ENCODE measurements at regions not wholly inside any gene's neighbourhood (a gene's known extent, or its start where the extent isn't known, plus 50 kb on each side); places are given as distances from the start of the nearest gene placed in this dataset.
"Not testable (repeated sequence)": the region's sequence is repeated elsewhere in the genome, so short reads cannot be mapped to it uniquely, and the experiment has no call there.

DNA sequence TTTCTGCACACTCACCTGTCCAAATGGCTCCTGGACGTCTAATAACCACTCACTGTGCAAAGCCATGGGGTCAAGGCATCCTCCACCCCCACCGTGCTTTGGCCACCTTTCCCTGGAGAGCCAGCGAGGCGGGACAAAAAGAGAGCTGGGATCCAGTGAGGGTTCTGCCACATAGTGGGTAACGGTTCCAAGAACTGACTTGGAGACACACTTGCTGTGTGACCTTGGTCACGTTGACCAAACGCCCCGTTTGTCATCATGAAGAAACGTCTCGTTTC lies 287.2 kb downstream of the TFAP2C start:
- TF ChIP-seq, protein P1, sequence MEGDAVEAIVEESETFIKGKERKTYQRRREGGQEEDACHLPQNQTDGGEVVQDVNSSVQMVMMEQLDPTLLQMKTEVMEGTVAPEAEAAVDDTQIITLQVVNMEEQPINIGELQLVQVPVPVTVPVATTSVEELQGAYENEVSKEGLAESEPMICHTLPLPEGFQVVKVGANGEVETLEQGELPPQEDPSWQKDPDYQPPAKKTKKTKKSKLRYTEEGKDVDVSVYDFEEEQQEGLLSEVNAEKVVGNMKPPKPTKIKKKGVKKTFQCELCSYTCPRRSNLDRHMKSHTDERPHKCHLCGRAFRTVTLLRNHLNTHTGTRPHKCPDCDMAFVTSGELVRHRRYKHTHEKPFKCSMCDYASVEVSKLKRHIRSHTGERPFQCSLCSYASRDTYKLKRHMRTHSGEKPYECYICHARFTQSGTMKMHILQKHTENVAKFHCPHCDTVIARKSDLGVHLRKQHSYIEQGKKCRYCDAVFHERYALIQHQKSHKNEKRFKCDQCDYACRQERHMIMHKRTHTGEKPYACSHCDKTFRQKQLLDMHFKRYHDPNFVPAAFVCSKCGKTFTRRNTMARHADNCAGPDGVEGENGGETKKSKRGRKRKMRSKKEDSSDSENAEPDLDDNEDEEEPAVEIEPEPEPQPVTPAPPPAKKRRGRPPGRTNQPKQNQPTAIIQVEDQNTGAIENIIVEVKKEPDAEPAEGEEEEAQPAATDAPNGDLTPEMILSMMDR (IDR thresholded peaks at IDR 0.05; ENCODE audit: borderline replicate concordance, insufficient read depth, low read depth, low read length): no peak
- H3K4me3 ChIP-seq (ENCODE audit: low read depth, low read length): no peak overlapping the region

DNA sequence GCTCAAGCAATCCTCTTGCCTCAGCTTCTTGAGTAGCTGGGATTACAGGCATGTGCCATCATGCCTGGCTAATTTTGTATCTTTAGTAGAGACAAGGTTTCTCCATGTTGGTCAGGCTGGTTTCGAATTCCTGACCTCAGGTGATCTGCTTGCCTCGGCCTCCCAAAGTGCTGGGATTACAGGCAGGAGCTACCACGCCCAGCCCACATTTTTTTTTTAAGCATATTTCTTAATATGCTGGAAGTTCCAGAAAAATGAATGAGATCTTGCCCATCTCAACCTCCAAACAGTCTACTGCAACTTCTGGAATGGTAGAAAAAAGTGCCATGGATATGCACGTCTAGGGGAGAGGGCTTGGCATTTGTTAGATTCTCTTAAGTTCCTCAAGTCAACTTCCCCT lies 290.9 kb downstream of the TFAP2C start:
- not testable (repeated sequence) for H3K4me3 ChIP-seq (ENCODE audit: low read depth, low read length)

DNA sequence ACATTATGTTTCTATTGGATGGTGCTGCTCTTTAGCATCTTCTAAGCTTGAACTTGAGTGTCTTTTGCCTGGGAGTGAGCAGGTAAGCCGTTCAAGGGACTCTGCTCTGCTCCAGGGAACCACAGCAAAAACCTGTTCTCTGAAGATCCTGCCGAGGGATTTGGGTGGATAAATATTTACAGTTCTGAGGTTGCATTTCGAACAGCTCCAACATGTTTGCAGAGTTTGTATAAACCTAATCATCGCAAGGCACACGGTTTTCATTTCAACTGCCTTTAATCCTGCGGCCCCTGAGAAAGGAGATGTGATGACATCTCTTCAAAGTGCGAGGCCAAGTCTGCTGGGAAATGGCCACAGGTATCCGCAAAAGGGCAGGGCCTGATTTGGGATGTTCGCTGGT lies 293.4 kb downstream of the TFAP2C start:
- TF ChIP-seq, protein P1 (IDR thresholded peaks at IDR 0.05; ENCODE audit: borderline replicate concordance, insufficient read depth, low read depth, low read length): no peak
- H3K4me3 ChIP-seq (ENCODE audit: low read depth, low read length): no peak overlapping the region

DNA sequence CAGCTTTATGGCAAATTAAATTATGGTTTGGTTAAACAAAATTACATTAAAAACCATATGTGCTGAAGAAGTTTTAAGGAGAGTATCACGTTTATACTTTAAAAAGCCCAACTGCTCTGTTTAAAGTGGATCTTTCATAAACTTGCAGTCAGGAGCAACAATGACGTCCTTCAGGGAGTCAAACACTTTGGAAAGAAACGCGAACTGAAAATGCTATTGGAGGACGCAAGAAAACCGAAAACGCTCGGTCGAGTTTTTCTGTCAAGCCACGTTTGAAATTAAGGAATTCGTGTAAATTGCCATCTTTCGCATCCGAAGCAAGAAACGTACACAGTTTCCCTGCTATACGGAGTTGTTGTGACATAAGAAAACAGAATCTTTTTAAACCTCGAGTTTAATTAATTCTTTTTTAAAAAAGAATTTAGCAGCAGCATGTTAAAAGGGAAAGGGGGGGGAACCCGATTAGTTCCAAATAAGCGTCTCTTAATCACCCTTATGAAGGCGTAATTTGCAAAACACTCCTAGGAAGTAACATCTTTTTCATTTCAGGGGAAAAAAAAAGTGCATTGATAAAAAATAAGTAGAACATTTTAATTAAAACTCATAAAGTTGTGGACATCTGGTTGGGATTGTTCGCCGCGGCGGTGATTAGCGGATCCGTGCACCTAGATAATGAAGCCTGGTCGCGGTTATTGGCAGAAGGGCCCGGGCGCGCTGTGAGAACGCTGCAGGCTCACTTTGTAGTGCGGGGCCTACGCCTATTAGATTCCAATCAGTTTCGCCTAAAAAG lies 295.4 kb downstream of the TFAP2C start:
- TF ChIP-seq, protein P1 (IDR thresholded peaks at IDR 0.05; ENCODE audit: borderline replicate concordance, insufficient read depth, low read depth, low read length): no peak
- H3K4me3 ChIP-seq (ENCODE audit: low read depth, low read length): no peak overlapping the region

DNA sequence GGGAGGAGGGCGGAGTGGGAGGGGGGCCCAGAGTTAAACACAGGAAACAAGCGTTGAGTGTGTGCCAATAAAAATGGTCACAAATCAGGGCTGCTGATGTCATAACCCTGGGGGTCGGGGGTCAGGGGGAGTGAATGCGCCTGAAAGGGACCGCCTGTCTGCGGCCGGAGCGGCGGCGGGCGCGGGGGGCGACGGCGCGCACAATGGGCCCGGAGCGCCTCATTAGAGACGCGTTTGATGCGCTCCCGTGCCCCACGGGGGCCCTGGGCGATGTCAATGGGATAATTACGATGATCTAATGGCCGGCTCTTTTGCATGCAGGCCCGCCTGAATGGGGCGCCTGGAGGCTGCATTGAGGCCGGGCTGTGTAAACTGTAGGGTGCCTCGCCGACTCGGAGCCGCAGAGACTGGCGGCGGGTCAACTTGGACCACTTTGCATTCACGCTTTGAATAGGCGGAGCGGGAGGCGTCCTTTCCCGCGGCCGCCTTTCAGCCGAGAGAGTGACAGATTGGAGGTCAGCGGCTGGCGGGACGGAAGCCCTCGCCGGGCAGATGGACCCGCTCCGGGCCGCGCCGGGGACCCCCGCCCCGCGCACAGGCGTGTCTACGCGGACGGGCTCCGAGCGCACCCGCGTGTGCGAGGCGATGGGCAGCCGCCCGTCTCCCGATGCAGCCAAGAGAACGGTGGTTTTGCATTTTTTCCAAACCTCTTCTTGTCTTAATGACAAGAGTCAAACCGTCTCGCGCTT lies 296.1 kb downstream of the TFAP2C start:
- TF ChIP-seq, protein P1 (IDR thresholded peaks at IDR 0.05; ENCODE audit: borderline replicate concordance, insufficient read depth, low read depth, low read length): no peak
- no peak overlapping the region for H3K4me3 ChIP-seq (ENCODE audit: low read depth, low read length)

DNA sequence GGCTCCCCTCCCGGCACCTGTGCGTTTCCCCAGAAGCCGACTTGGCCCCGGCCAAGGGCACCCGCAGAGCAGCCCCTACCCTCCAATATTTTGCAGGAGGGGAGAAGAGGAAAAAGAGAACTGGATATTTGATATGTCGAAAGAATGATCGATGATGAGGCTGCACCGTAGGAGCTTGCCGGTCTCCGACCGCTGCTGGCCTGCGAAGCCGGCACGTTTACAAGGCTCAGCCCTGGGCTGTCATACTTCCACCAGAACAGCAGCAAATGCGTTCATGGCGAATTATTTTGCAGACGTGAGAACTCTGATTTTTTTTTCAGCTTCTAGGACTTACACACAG lies 296.7 kb downstream of the TFAP2C start:
- H3K4me3 ChIP-seq (ENCODE audit: low read depth, low read length): no peak overlapping the region
- TF ChIP-seq, protein P1 (IDR thresholded peaks at IDR 0.05; ENCODE audit: borderline replicate concordance, insufficient read depth, low read depth, low read length): no peak

DNA sequence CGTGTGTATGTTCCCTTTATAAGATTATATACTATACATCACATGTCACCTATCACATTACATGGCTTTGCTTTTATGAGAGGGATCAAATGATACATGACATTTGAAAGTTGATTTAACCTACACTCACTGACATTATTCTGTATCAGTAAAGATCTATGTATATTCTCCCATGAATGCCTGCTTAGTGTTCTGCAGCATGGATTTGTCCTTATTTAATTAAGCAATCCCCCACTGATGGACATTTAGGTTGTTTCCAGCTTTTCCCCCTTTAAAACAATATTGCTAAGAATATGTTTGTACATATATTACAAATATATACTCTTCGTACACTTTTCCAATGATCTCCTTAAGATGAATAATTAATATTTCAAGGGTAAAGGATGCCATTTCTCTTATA lies 297.4 kb downstream of the TFAP2C start:
- no peak overlapping the region for H3K4me3 ChIP-seq (ENCODE audit: low read depth, low read length)
- TF ChIP-seq, protein P1 (IDR thresholded peaks at IDR 0.05; ENCODE audit: borderline replicate concordance, insufficient read depth, low read depth, low read length): no peak
